HG03378 (cell line): ENCODE measurements at regions not wholly inside any gene's neighbourhood (a gene's known extent, or its start where the extent isn't known, plus 50 kb on each side); places are given as distances from the start of the nearest gene placed in this dataset.

Source experiments
- ATAC-seq: cut with Tn5 transposase; IDR thresholded peaks from one replicate; pipeline ENCODE4 v1.9.1; 2021; ENCODE audit warnings: mild to moderate bottlenecking, moderate library complexity; ENCODE audit not compliant: unreplicated experiment

DNA sequence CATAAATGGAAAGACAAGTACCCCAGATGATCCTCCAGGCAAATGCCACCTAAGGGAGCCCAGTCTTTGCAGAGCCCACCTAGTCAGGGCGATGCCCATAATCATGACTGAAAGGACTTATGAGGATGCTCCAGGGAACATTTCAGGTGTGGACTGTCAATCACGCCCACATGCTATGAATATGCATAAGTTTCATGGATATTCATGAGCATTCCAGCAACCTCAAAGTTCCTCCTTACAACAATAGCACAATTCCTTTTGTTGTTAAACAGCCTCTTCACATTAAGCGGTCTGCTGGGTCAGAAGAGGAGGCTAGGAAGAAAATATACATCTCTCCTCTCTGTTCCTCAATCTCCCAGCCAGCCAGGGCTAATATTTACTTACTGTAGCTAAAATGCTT lies 161.6 kb downstream of the C5orf15 start:
- no peak for ATAC-seq

DNA sequence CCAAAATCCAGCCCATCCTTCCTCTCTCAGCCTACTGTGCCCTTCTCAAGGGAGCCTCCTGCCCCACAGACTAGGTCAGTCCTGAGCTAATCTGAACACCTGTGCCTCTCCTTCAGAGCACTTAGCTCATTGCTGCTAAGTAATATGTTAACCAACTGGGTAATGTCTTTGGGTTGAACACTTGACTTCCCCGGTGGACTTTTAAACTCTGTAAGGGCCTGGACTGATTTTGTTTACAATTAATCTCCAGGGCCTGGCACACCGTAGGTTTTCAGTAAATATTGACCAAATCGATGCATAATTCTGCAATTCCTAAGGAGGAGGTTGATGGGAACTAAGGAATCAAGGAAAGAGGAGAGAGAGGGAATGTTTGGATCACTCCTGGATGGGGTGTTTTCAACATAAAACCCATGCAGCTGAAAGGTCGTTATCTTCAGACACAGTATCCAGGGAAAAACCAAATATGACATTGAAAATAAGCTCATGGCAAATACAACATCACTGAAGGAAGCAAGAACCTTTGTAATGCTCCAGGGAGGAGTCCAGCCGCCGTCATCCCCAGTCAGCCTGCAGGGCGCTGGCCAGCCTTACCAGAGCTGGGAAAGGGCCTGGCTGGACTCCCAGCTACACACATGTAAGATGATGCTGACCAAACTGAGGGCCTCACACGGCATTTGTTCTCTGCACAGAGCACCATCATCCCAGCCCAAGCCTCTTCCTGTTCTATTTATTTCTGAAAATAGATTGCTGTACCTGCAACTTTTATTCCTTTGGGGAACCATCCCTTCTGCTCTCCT lies 166.3 kb downstream of the C5orf15 start:
- no peak for ATAC-seq

DNA sequence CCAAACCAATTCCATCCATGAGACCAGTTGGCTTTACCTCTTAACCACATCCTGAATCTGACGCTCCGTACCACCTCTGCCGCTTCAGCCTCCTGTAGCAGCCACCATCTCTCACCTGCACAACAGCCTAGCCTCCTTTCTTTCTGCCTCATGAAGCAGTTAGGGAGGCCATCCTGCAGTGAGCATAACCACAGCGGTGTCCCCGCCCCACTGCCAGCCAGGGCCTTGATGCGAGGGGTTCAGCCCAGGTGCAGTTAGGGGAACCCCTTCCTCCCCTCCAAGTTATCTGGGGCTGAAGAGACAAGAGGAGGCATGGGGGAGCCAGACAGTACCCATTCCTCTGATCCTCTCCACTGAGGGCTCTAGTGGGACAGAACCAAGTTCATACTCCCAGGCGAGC lies 167.0 kb downstream of the C5orf15 start:
- no peak for ATAC-seq

DNA sequence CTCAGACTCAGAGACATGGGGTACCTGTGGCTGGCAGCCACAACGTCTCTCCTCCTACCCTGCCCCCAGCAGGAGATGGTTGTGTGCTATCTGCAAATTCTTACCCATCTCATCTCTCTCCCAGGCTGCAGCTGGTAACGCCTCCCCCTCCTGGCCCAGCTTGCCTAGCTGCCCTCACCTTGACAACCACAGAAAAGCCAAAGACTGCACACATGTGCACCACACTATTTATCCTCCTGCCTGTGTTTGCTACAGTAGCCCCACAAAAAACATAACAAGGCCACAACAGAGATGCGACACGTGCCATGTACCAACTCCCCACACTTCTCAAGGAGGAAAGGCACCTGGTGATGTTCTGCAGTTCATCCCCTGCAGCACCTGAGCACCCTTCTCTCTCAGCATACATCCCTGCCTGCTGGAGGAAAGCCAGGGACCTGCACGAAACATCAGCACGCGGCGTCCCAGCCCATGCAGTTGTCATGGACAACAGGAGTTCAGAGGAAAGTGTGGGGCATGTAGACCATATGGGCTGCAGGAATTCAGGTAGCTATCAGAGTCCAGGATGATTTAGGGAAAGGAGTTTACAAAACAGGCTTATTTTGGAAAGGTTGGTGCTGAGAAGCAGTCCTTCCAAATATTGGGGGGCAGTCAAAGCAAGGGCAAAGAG lies 168.7 kb downstream of the C5orf15 start:
- ATAC-seq: no peak

DNA sequence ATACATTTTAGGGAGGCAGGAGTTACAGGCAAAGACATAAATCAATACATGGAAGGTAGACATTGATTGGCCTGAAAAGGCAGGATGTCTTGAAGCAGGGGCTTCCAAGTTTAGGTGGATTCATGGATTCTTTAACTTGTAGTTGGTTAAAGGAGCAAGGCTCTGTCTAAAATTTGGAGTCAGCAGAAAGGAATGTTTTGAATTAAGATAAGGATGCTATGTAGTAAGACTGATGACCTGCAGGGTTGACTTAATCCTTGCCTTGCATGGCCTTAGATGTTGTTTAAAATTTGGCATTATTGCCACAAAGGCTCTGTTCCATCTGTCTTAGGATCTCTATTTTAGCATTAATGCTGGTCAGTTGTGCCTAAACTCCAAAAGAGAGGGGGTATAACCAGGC lies 171.3 kb downstream of the C5orf15 start:
- ATAC-seq: no peak

DNA sequence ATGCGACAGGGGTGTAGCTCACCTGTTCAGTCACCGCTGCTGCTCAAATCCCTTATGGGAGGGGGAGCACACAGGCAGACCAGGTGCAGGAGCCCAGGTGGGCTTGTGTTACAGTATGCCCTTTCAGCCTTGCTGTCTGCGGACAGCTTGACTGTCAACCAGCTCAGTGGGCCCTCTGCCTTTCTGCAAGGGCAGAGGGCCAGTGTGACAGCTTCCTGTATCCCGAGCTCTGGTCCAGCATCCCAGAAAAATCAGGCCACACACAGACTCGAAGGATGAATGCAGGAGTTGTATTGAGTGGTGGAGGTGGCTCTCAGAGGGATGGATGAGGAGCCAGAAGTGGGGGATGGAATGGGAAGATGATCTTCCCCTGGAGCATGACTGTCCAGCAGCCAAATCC lies 172.2 kb downstream of the C5orf15 start:
- no peak for ATAC-seq

DNA sequence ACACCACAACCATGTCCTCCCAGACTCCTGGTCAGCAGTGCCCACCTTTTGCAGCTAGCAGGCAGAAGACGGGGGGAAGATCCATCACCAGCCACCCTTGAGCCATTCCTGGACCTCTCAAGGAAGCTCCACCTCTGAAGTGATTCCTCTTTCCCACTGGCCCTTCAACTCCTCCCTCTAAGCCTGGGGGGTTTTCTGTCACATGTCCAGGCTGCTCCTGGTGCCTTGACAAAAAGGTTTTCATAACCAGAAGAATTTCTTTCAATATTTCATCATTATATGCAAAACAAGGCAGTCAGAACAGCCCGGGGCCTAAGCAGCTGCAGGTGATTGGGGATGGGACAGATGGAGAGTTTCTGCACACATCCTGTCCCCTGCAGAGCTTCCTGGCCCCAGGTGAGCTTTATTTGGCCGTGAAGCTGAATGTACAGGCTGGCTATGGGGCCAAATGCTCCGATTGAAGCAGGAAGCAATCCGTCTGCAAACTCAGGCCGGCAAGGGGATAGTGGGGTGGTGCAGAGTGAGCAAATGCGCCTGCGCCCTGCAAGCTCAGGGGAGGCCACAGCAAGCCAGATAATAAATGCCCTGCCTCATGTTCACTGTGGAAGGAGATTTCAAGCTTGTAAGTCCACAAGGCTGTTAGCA lies 173.5 kb downstream of the C5orf15 start:
- no peak for ATAC-seq

DNA sequence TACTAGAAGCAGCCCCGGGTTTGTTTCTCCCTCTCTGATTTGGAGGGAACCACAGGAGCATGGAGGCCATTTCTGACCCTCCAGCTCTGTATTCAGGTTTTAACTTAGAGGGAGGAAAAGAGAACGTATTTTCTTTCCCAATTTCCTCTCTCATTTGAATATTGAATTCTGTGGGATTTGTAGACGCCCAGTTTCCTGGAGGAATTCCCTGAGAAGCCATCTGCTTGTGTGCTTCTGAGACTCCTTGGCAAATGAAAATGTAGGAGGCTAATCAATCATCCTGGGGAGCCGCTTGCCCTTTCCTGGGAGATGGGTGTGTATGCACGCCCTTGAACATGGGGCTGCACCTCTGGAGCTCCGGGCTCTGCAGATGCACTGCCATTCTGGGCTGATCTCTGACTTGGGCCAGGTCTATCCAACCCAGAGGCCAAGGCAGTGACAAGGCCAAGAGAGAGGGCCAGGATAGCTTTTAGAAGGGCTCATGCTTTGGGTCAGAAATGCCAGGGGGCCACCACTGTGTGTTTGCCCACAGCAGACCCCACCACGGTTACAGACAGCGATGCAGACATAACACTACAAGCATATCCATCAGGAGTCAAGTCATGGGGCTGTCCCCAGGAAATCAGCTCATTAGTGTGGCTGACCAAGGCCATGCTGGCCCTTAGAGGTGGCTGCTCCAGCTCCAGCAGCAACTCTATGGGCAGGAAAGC lies 174.5 kb downstream of the C5orf15 start:
- no peak for ATAC-seq

DNA sequence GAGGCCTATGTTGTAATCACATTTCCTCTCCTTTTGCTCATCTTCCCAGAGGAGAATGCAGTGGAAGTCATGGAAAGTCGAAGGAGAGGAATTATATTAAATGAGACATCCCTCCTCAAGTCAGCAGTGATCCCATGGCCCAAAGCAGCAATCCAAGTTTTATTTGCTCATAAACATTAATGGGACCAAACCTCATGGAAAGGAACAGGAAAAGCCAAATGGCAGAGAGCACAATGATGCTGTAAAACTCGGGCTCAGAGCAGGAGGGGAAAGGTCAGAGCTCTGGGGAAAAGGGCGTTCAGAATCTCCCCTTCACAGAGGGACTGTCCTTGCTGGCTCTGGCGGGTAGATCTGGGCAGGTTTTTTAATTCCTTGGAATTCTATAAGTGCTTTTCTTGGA lies 175.8 kb downstream of the C5orf15 start:
- ATAC-seq: no peak

DNA sequence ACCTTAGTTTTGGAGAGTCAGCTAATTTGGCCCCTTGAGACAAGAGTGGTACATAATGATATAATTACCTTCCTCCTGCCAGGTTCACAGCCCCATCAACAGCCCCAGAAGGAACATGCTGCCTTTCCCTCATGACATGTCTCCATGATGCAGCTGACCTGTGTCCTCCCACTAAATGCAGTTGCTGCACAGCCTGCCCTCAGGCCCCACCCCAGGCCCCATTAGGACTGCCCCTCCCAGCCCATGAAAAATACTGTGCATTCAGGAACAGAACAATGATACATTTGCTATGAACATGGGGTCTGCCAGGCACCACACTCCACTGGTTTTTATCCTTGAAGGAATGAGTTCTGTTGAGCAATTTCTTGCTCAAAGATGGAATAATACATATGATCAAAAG lies 176.4 kb downstream of the C5orf15 start:
- no peak for ATAC-seq

DNA sequence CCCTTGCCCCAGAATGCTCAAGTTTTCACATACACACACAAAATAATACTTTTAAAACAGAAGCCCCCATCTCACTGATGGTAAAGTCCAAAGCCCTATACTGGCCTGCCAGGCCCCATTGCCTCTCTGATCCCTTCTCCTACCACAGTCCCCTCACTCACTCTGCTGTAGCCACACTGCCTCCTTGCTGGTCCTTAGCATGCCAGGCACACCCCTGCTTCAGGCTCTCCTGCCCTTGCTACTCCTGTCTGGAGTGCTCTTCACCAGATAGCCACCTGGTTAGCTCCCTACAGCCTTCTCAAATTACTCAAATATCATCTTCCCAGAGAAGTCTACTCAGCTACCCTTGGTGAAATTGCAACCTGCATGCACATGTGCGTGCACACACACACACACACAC lies 177.5 kb downstream of the C5orf15 start:
- ATAC-seq: no peak

DNA sequence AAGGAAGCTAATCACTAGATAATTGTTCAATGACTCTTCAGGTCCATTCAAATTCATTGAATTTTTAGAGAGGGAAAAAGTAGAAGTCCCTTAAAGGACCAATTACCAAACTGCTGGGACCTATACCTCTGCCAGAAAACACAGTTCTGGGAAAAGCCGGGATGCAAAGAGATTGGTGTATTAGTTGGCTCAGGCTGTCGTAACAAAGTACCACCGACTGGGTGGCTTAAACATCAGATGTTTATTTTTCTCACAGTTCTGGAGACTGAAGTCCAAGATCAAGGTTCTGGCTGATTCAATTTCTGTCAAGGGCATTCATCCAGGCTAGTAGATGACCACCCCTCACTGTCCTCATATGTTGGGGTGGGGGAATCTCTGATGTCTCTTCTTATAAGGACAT lies 177.1 kb upstream of the FSTL4 start:
- no peak for ATAC-seq

DNA sequence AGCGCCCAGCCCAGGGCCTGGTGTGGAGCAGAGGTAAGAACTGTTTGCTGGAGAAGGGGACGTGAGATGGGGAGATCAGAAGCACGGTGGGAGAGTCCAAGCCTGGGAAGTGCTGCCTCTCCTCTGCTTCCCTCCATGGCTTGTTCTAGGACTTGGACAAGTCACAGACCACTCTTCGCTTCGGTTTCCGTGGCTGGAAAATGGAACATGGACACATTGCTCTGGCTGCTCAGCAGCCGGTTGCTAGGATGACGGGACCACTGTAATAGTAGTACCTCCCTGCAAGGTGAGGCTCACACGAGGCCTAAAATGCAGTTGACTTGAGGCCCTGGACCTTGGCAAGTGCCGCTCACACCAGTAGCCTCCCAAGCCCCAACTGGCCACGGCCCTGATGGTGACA lies 175.8 kb upstream of the FSTL4 start:
- ATAC-seq: no peak

DNA sequence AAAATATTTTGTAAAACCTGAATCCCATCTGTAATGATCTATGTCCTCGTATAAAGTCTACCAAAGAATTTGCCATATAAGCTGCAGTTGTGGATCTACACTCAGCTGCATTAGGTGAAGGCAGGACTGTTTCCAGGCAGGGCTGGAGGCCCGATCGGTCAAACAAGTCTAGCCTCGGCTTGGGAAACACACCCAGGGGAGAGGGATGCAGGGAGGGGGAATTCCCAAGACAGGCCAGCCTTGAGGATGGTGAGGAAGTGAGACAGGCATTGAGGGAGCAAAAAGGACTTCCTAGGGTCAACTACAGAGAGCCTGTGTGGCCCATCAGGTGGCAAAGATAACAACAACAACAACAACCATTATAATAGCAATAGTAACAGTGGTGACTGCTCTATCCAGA lies 174.1 kb upstream of the FSTL4 start:
- no peak for ATAC-seq

DNA sequence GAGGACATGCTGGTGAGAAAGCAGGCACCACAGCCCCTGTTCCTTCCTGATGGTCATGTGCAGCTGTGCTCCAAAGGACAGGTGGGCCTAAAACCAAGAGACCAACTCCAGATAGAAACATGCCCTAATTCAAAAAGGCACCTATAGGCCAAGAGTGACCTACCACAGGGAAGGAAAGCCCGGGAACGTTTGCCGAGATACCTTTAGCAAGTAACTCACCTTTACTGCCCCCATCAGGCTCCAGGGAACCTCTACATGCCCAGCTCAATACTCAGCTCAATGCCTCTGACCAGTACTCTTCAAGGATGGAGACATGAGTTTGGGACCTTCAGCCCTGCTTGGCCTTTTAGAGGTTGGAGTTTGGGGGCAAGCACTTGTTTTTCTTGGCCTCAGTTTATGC lies 172.8 kb upstream of the FSTL4 start:
- ATAC-seq: no peak

DNA sequence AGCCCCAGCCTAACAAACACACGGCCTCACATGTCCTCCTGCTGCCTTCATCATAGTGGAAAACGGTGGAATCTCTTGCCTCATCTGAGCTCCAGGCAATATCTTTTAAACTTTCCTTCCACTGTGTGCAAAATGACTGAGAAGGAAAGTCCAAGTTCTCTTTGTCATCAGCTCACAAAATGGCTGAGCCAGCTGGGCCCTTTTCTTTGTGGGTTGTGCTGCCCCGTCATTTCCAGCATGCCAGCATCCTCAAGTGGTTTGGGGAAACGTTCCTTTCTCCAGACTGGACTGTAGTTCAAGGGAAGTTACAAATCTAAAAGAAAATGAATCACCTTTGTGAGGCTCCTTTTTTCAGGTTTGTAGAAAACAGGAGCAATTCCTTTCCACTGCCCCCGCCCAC lies 171.1 kb upstream of the FSTL4 start:
- ATAC-seq: no peak

DNA sequence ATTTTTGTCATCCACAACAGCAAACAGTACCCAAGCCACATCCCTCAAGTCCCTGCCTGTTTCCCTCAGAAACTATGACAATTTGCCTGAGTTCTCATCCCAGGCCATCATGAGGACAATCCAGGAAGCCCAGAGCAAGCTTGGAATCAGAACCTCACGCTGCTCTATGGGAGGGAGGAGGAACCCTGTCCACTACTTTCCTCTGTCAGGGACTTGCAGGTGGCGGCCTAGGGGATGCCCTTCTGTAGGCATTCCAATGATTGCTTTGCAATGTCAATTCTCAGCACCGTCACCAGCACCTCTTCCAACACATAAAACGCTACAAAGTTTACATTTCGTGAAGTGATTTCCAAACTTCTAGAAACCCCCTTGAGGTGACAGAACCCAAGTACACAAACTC lies 170.4 kb upstream of the FSTL4 start:
- ATAC-seq: no peak

DNA sequence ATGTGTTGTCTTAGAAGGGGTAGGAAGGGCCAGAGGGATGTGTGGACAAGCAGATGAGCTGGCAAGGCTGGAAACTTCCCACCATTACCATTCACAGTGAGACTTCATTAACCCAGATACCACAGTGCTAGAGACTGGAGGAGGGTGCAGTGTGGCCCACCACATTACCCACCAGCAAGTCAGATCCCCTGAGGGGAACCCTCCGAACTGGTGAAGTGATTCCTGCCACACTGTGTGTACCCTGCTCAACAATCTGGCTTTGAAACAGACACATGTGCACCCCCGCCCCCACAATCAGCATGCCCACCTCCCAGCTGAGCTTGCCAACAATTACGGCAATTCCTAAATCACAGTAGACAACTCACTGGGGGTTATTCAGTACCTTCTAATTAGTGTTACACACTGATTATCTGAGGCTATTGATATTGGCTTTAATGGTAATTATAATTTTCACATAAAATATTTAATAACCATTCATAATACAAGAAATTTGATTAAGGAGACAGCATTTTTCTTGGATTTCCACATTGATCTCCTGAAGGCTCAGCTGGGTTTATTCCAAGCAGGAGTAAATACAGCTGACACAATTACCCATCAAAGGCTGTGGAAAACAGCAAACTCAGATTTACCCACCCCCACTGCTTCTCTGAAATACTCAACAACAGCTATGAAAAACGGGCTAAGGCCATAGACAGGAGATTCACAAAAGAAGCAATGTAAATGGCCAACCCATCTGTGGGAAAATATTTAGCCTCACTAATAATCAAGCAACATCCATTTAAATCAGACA lies 169.3 kb upstream of the FSTL4 start:
- ATAC-seq: no peak

DNA sequence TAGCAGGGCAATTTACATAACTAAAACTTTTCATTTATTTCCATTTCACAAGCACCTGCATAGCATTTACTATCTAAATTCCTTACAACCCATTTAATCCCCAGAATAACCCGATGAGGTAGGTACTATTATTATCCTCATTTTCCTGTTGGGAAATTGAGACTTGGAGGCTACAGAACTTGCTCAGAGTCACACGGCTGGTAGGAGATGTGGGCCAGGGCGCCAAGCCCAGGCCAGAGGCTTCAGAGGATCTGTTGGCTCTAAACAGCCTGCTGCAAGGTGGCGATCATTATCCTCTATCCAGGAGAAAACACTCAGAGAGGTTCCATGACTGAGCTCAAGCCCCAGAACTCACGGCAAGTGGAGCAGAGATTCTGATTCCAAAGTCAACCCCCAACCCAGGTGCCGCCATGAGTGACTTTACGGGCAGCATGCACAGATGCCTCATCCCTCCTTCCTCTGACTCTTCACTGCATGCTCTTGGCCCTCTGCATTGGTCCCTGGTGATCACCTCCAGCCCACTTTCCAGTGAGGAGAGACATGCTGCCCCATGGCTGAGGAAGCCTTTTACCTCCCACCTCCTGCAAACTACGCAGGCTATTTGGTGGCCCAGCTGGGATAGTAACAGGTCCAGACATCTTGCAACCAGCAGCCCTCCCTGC lies 168.4 kb upstream of the FSTL4 start:
- no peak for ATAC-seq

DNA sequence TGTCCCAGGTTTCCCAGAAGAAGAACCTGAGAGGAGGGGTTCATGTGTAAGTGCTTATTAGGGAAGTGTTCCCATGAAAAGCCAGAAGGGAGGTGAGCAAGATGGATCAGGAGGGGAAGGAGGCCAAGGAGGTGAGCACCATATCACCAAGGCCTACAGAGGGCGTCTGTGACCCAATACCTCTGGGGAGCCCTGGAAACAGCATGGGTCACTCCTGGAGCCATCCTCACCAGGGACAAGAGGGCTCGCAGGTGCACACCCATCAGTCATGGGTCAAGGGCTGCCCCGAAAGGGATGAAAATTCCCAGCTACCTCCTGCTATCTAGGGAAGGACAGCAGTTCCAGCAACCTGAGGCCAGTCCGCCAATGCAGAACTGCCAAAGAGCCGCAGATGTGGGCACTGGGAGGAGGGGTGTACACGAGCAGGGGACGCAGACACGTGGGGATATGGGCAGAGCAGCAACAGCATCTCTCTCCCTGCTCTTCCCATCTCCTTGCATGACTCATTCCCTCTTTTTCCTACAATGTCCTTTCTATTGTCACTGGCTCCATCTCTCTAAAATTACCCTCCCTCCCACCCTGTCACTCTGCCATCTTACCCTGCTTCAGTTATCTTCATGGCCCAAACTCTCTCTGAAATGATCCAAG lies 167.6 kb upstream of the FSTL4 start:
- ATAC-seq: no peak
